Endothelial cell of umbilical vein (primary cell): ENCODE measurements at regions not wholly inside any gene's neighbourhood (a gene's known extent, or its start where the extent isn't known, plus 50 kb on each side); places are given as distances from the start of the nearest gene placed in this dataset.

Experiments
- BruUV-seq: library from RNA; stranded (reverse); fragments of 400-500 nt; replicated peaks from 2 replicates; lab custom pipeline; 2021; lab: Mats Ljungman, UMichigan
- CTCF ChIA-PET: fragments of 300-600, 350-600 bp; sonication (Branson Sonifier 250); formaldehyde crosslinking; loops from one replicate; lab custom pipeline; 2021; ENCODE audit warnings: antibody characterized with exemption, inconsistent platforms; lab: Charles Lee
- POLR2A ChIA-PET: fragments of 300-600, 350-600 bp; sonication (Branson Sonifier 250); formaldehyde crosslinking; loops from one replicate; lab custom pipeline; 2021; ENCODE audit warnings: antibody characterized with exemption, inconsistent platforms; lab: Charles Lee
- DNase-seq: peaks from one replicate; pipeline ENCODE4 v3.0.0-alpha.2; 2011; ENCODE audit warnings: low read depth, low spot score
- FAIRE-seq: peaks from 2 replicates; lab custom pipeline; 2011; peaks lifted over from hg19 to GRCh38; lab: Jason Lieb, UNC
- H2AFZ ChIP-seq: 2 replicates; pipeline ENCODE4 v1.6.0; 2012; ENCODE audit warnings: low read depth, low read length, control low read depth, inconsistent platforms
- H3K27ac ChIP-seq: 2 replicates; pipeline ENCODE4 v1.5.1; 2011; ENCODE audit warnings: low read depth, mild to moderate bottlenecking, control low read depth, low read length, moderate library complexity; ENCODE audit not compliant: insufficient read depth
- H3K27me3 ChIP-seq, 2 experiments: 2 replicates each; pipeline versions ENCODE4 v1.6.0 to v1.6.1; 2011; ENCODE audit warnings: low read length in 2 of 2, mixed read lengths in 1 of 2; ENCODE audit not compliant: control insufficient read depth in 2 of 2, insufficient read depth in 2 of 2
- H3K36me3 ChIP-seq, 2 experiments: 2 replicates in 1 of 2; 3 replicates in 1 of 2; pipeline ENCODE4 v1.5.1; 2011; ENCODE audit warnings: low read length in 2 of 2, mild to moderate bottlenecking in 1 of 2, moderate library complexity in 1 of 2; ENCODE audit not compliant: control insufficient read depth in 2 of 2, insufficient read depth in 2 of 2; ENCODE audit errors: extremely low read depth in 1 of 2
- H3K4me1 ChIP-seq: 3 replicates; pipeline ENCODE4 v1.5.1; 2011; ENCODE audit warnings: mild to moderate bottlenecking, low read length; ENCODE audit not compliant: control insufficient read depth, insufficient read depth; ENCODE audit errors: extremely low read depth
- H3K4me2 ChIP-seq: 2 replicates; pipeline ENCODE4 v1.6.1; 2011; ENCODE audit warnings: low read length, control low read depth, mixed read lengths; ENCODE audit not compliant: insufficient read depth
- H3K4me3 ChIP-seq, 3 experiments: fragments of 200-600 bp in 1 of 3; sonication (generic), shearing (Covaris generic) in 1 of 3; replicated peaks in 1 of 3; 2 replicates each; pipeline ENCODE4 v1.5.1; 2011 to 2016; ENCODE audit warnings: control low read depth in 3 of 3, low read length in 3 of 3, mild to moderate bottlenecking in 2 of 3, inconsistent platforms in 1 of 3, low read depth in 1 of 3, moderate library complexity in 1 of 3; ENCODE audit not compliant: insufficient read depth in 1 of 3
- H3K79me2 ChIP-seq: 2 replicates; pipeline ENCODE4 v1.6.0; 2012; ENCODE audit warnings: low read length, inconsistent platforms; ENCODE audit not compliant: control insufficient read depth, insufficient read depth
- H3K9ac ChIP-seq: replicated peaks from 2 replicates; pipeline ENCODE3; 2011; ENCODE audit warnings: low read length, control low read depth; ENCODE audit not compliant: insufficient read depth; ENCODE audit errors: extremely low read depth
- H3K9me1 ChIP-seq: replicated peaks from 3 replicates; pipeline ENCODE4 v1.6.0; 2011; ENCODE audit warnings: mild to moderate bottlenecking, low read length; ENCODE audit not compliant: control insufficient read depth, insufficient read depth; ENCODE audit errors: extremely low read depth
- H3K9me3 ChIP-seq: replicated peaks from 2 replicates; pipeline ENCODE4 v1.5.1; 2012; ENCODE audit warnings: low read length, inconsistent platforms; ENCODE audit not compliant: control insufficient read depth, insufficient read depth
- H4K20me1 ChIP-seq: replicated peaks from 2 replicates; pipeline ENCODE3; 2011; ENCODE audit warnings: mild to moderate bottlenecking, low read length; ENCODE audit not compliant: control insufficient read depth, insufficient read depth; ENCODE audit errors: extremely low read depth
- EZH2 ChIP-seq: IDR thresholded peaks from 2 replicates; pipeline ENCODE4 v1.6.1; 2012; ENCODE audit warnings: borderline replicate concordance, low read depth, mild to moderate bottlenecking, moderate library complexity, low read length, inconsistent platforms; ENCODE audit not compliant: severe bottlenecking
- FOS ChIP-seq: IDR thresholded peaks from 2 replicates; pipeline ENCODE4 v1.6.1; 2011; ENCODE audit warnings: mild to moderate bottlenecking, low read length, moderate library complexity, borderline replicate concordance; ENCODE audit not compliant: insufficient read depth
- GATA2 ChIP-seq: IDR thresholded peaks from 2 replicates; pipeline ENCODE4 v1.7.0; 2011; ENCODE audit warnings: low read depth, mild to moderate bottlenecking, moderate library complexity, mixed read lengths, low read length; ENCODE audit not compliant: insufficient read length, insufficient read depth
- JUN ChIP-seq: IDR thresholded peaks from 2 replicates; pipeline ENCODE4 v1.6.1; 2011; ENCODE audit warnings: borderline replicate concordance, low read depth; ENCODE audit not compliant: insufficient read length, insufficient read depth
- MYC ChIP-seq: IDR thresholded peaks from one replicate; pipeline ENCODE4 v1.6.1; 2011; ENCODE audit warnings: mild to moderate bottlenecking, low read depth, low read length
- POLR2A ChIP-seq: IDR thresholded peaks from 2 replicates; pipeline ENCODE4 v1.6.1; 2012; ENCODE audit warnings: low read depth, mild to moderate bottlenecking, control low read depth, low read length
- POLR2AphosphoS5 ChIP-seq: IDR thresholded peaks from 2 replicates; pipeline ENCODE4 v1.6.1; 2012; ENCODE audit warnings: low read depth, mild to moderate bottlenecking, control low read depth, low read length, moderate library complexity; ENCODE audit not compliant: insufficient read depth
- dilution Hi-C: fragments of 300-500 bp; cut with MboI; formaldehyde crosslinking; loops from one replicate; pipeline ENCODE4 v1.15.0; 2019; ENCODE audit warnings: low sequenced_read_pairs; ENCODE audit not compliant: extremely low pct_ligation_motif_present
- intact Hi-C: fragments of 100-400 bp; cut with micrococcal nuclease; formaldehyde crosslinking; loops from one replicate; pipeline ENCODE4 v1.10.0; 2022
- TF ChIP-seq, protein P1 (sequence below): IDR thresholded peaks from 2 replicates; pipeline ENCODE4 v1.6.1; 2011; ENCODE audit not compliant: insufficient read depth, insufficient read length
- TF ChIP-seq, protein P2 (sequence below), 2 donors: IDR thresholded peaks; 1 replicate in 1 of 2; 2 replicates in 1 of 2; pipeline ENCODE4 v1.5.1; 2011; ENCODE audit warnings: low read length in 2 of 2, mild to moderate bottlenecking in 2 of 2, moderate library complexity in 2 of 2, control low read depth in 1 of 2, inconsistent platforms in 1 of 2, low read depth in 1 of 2; ENCODE audit not compliant: insufficient read depth in 1 of 2; ENCODE audit errors: extremely low read depth in 1 of 2

DNA sequence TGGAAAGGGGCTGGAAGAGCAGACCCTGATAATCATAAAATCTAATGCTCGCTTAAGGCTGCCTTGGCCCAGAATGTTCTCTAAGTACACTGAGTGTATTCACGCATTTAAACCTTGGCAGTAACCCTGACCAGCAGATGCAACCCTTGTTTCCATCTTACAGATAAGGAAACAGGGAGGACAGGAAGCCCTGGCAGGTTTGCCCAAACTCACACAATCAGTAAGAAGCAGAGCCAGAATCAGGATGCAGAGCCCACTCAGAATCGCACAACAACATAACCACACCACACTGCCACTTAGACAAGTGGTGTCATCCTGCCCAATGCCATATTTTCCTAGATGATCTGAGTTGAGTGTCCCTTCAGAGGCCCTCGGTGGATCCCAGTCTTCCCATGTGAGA is 214.5 kb upstream of the HES1 start:
- Histone ChIP-seq H4K20me1 (no peaks in the 10 kb centered on the region), H3K9me3 (no peaks in the 10 kb centered on the region), H3K9me1 (no peaks in the 10 kb centered on the region), H3K27me3 (peaks cover 2 to 8% of the 10 kb centered on the region in 2 experiments), H3K79me2 (no peaks in the 10 kb centered on the region), H3K36me3 (no peaks in the 10 kb centered on the region), H3K4me3 (no peak overlapping the region), H3K9ac (no peak overlapping the region), H3K27ac (no peak overlapping the region), H3K4me2 (no peak overlapping the region), H3K4me1 (no peaks in the 10 kb centered on the region), H2AFZ (no peak overlapping the region)
- no peak for DNase-seq
- no peak for FAIRE-seq
- dilution Hi-C loops: no loop called here
- TF ChIP-seq MYC (no peak), POLR2A (no peak), POLR2AphosphoS5 (no peak), GATA2 (no peak), EZH2 (no peak), JUN (no peak), FOS (no peak)
- TF ChIP-seq, protein P1, sequence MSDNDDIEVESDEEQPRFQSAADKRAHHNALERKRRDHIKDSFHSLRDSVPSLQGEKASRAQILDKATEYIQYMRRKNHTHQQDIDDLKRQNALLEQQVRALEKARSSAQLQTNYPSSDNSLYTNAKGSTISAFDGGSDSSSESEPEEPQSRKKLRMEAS: no peak
- TF ChIP-seq, protein P2, sequence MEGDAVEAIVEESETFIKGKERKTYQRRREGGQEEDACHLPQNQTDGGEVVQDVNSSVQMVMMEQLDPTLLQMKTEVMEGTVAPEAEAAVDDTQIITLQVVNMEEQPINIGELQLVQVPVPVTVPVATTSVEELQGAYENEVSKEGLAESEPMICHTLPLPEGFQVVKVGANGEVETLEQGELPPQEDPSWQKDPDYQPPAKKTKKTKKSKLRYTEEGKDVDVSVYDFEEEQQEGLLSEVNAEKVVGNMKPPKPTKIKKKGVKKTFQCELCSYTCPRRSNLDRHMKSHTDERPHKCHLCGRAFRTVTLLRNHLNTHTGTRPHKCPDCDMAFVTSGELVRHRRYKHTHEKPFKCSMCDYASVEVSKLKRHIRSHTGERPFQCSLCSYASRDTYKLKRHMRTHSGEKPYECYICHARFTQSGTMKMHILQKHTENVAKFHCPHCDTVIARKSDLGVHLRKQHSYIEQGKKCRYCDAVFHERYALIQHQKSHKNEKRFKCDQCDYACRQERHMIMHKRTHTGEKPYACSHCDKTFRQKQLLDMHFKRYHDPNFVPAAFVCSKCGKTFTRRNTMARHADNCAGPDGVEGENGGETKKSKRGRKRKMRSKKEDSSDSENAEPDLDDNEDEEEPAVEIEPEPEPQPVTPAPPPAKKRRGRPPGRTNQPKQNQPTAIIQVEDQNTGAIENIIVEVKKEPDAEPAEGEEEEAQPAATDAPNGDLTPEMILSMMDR (IDR thresholded peaks at IDR 0.05; ENCODE audit: extremely low read depth in 1 of 2, insufficient read depth in 1 of 2, low read depth in 1 of 2, low read length in 2 of 2): no peak
- BruUV-seq: no TSS peak
- intact Hi-C loops: no loop called here
- ChIA-PET POLR2A (no interaction called here), CTCF (no interaction called here)
